ENCODE measurements at regions not wholly inside any gene's neighbourhood (a gene's known extent, or its start where the extent isn't known, plus 50 kb on each side); places are given as distances from the start of the nearest gene placed in this dataset.

GRCh38 chr20:50355590-50356524, 154.3 kb upstream of the PTPN1 start:
- Histone ChIP-seq H3K27ac (no peak overlapping the region), H3K4me1 (no peaks in the 10 kb centered on the region), H3K27me3 (no peaks in the 10 kb centered on the region), H3K9me3 (no peaks in the 10 kb centered on the region), H3K36me3 (no peaks in the 10 kb centered on the region), H3K4me3 (no peak overlapping the region)
- no peak for ATAC-seq
- WGBS, 2 donors (ENCODE audit: low coverage in 1 of 2) = 76 to 84% methylated on average over 4 to 8 of the region's 12 CpGs
- TF ChIP-seq EP300 (IDR thresholded peaks at IDR 0.05) (no peak), POLR2AphosphoS5 (IDR thresholded peaks at IDR 0.05) (no peak), CTCF (IDR thresholded peaks at IDR 0.05) (no peak), POLR2A (IDR thresholded peaks at IDR 0.05) (no peak)

GRCh38 chr20:50356525-50356885, 153.7 kb upstream of the PTPN1 start:
- ATAC-seq = no peak
- Histone ChIP-seq H3K27me3 (no peaks in the 10 kb centered on the region), H3K36me3 (no peaks in the 10 kb centered on the region), H3K9me3 (no peaks in the 10 kb centered on the region), H3K4me3 (no peak overlapping the region), H3K27ac (no peak overlapping the region), H3K4me1 (no peaks in the 10 kb centered on the region)
- TF ChIP-seq POLR2AphosphoS5 (IDR thresholded peaks at IDR 0.05) (no peak), POLR2A (IDR thresholded peaks at IDR 0.05) (no peak), EP300 (IDR thresholded peaks at IDR 0.05) (no peak), CTCF (IDR thresholded peaks at IDR 0.05) (no peak)
- WGBS, 2 donors (ENCODE audit: low coverage in 1 of 2) = 45 to 86% methylated on average over 1 to 4 of the region's 14 CpGs

DNA sequence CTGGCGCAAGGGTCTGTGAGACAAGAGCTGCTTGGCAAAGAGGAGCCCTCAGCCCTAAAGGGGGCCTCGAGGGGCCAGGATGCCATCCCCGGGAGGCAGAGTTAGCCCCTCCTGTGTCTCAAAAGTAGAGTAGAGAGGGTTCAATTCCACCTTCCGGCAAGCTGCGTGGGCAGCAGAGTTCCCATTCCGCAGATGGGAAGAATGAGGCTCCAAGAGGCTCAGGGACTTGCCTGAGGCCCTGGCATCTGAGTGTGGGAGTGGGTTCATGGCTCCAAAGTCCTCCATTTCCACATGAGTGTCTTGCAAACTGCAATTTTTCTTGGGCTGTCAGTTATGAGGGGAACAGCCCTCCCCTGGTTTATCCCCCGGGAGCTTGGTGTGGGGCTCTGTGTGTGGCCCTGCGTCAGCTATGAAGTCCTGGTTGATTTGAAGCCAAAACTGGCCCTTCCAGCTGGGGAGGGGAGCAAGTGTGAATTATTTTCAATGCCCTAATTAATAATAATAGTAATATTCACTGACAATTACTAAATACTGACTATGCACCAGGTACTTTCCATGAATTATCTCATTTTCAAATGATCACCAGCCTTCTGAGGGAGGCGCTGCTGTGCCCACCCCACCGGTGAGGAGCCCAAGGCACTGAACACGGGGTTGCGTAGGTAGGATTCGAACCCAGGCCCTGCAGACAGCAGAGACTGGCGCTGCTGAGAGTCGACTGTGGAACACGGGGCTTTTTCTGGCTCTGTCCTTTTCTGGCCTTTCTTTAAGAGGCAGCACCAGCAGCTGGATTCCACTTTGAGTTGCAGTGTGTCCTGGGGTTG, 153.0 kb upstream of the PTPN1 start:
- no peaks in the 10 kb centered on the region for H3K36me3 ChIP-seq
- no peak overlapping the region for H3K27ac ChIP-seq
- H3K4me1 ChIP-seq = no peaks in the 10 kb centered on the region
- no peaks in the 10 kb centered on the region for H3K27me3 ChIP-seq
- no peaks in the 10 kb centered on the region for H3K9me3 ChIP-seq
- TF ChIP-seq POLR2AphosphoS5 (IDR thresholded peaks at IDR 0.05) (no peak), CTCF (IDR thresholded peaks at IDR 0.05) (no peak), EP300 (IDR thresholded peaks at IDR 0.05) (no peak), POLR2A (IDR thresholded peaks at IDR 0.05) (no peak)
- no peak overlapping the region for H3K4me3 ChIP-seq
- 60% methylated on average over 6 of the region's 16 CpGs; no CpG with 5 or more reads in 1 of the 2 donors for WGBS, 2 donors (ENCODE audit: low coverage in 1 of 2)
- ATAC-seq = no peak

DNA sequence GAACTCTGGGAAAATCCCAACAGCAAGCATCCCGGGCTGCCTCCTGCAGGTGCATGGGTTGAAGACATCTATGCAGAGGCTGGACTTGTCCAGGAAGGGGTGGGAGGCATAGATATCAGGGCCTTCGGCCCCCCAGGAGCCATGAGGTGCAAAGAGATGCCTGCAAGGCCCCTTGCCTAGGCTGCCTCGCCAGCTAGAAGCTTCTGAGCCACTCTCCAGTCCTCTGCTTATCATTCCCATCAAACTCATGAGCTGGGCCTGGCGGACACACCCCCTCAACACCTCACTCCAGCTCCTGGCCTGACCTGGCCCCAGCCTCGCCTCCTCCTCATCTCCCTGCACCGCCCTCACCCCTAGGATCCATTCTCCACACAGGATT, 152.4 kb upstream of the PTPN1 start:
- H3K27ac ChIP-seq = no peak overlapping the region
- TF ChIP-seq POLR2A (IDR thresholded peaks at IDR 0.05) (no peak), POLR2AphosphoS5 (IDR thresholded peaks at IDR 0.05) (no peak)
- WGBS, 2 donors (ENCODE audit: low coverage in 1 of 2) = 100% methylated on average over 1 of the region's 6 CpGs; no CpG with 5 or more reads in 1 of the 2 donors
- ATAC-seq = no peak
- H3K4me3 ChIP-seq = no peak overlapping the region
- no peaks in the 10 kb centered on the region for H3K4me1 ChIP-seq
- no peaks in the 10 kb centered on the region for H3K9me3 ChIP-seq
- no peaks in the 10 kb centered on the region for H3K36me3 ChIP-seq
- H3K27me3 ChIP-seq = no peaks in the 10 kb centered on the region

DNA sequence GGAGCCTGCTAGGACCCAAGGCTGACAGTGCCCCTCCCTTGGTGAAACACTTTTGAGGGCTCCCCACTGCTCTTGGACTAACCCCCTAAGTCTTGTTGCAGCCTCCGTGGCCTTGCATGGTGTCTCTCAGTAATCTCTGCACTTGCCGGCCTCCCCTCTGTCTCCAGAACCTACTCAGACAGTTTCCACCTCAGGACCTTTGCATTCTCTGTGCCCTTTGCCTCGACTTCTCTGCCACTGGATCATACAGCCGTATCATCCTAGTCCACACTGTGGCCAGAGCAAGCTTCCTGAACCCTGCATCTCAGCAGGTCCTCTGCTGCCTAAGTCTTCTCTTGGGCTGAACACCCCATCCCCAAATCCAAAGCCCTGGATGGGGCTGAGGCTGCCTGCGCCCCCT, 152.0 kb upstream of the PTPN1 start:
- Histone ChIP-seq H3K9me3 (no peaks in the 10 kb centered on the region), H3K27ac (no peak overlapping the region), H3K4me3 (no peak overlapping the region), H3K4me1 (no peaks in the 10 kb centered on the region), H3K27me3 (no peaks in the 10 kb centered on the region), H3K36me3 (no peaks in the 10 kb centered on the region)
- 90 to 100% methylated on average over 1 to 5 of the region's 5 CpGs for WGBS, 2 donors (ENCODE audit: low coverage in 1 of 2)
- no peak for TF ChIP-seq POLR2AphosphoS5 (IDR thresholded peaks at IDR 0.05)
- ATAC-seq = no peak

Data from gastroesophageal sphincter (tissue), 4 donors.